Trophoblast cell (in vitro differentiated cells and primary cell): ENCODE measurements at regions not wholly inside any gene's neighbourhood (a gene's known extent, or its start where the extent isn't known, plus 50 kb on each side); places are given as distances from the start of the nearest gene placed in this dataset.

ENCODE experiments used
- DNase-seq, 2 donors: peaks; one replicate each; pipeline ENCODE4 v3.0.0-alpha.2; 2016
- H2AFZ ChIP-seq: 2 replicates; pipeline ENCODE4 v1.6.1; 2013; ENCODE audit warnings: low read length, moderate library complexity, mild to moderate bottlenecking; ENCODE audit not compliant: insufficient read depth, poor library complexity
- H2AK5ac ChIP-seq: 2 replicates; pipeline ENCODE4 v1.6.1; 2013; ENCODE audit warnings: mild to moderate bottlenecking, low read length
- H2BK120ac ChIP-seq: 2 replicates; pipeline ENCODE4 v1.6.1; 2013; ENCODE audit warnings: low read length, mild to moderate bottlenecking, moderate library complexity; ENCODE audit not compliant: insufficient read depth, poor library complexity
- H2BK12ac ChIP-seq: 2 replicates; pipeline ENCODE4 v1.6.1; 2013; ENCODE audit warnings: mild to moderate bottlenecking, low read length, moderate library complexity
- H2BK5ac ChIP-seq: 2 replicates; pipeline ENCODE4 v1.6.1; 2013; ENCODE audit warnings: low read length, low read depth, moderate library complexity, mild to moderate bottlenecking; ENCODE audit not compliant: poor library complexity
- H3K14ac ChIP-seq: 2 replicates; pipeline ENCODE4 v1.6.1; 2013; ENCODE audit warnings: mild to moderate bottlenecking, low read length
- H3K18ac ChIP-seq: 2 replicates; pipeline ENCODE4 v1.6.1; 2013; ENCODE audit warnings: mild to moderate bottlenecking, low read length
- H3K23ac ChIP-seq: 2 replicates; pipeline ENCODE4 v1.6.1; 2013; ENCODE audit warnings: low read length
- H3K27ac ChIP-seq: 2 replicates; pipeline ENCODE4 v1.5.1; 2013; ENCODE audit warnings: low read depth, mild to moderate bottlenecking, inconsistent platforms, low read length, moderate library complexity
- H3K27me3 ChIP-seq: 2 replicates; pipeline ENCODE4 v1.6.1; 2013; ENCODE audit warnings: inconsistent platforms, mild to moderate bottlenecking, low read length, moderate library complexity; ENCODE audit not compliant: insufficient read depth
- H3K36me3 ChIP-seq, 2 experiments: 1 replicate in 1 of 2; 2 replicates in 1 of 2; pipeline ENCODE4 v1.6.1; 2013; ENCODE audit warnings: low read length in 2 of 2, mild to moderate bottlenecking in 2 of 2, moderate library complexity in 1 of 2; ENCODE audit not compliant: insufficient read depth in 2 of 2, control insufficient read depth in 1 of 2
- H3K4ac ChIP-seq: 2 replicates; pipeline ENCODE4 v1.6.1; 2013; ENCODE audit warnings: low read depth, mild to moderate bottlenecking, low read length, moderate library complexity
- H3K4me1 ChIP-seq, 2 experiments: 1 replicate in 1 of 2; 2 replicates in 1 of 2; pipeline ENCODE4 v1.6.1; 2013; ENCODE audit warnings: low read length in 2 of 2, mild to moderate bottlenecking in 2 of 2, moderate library complexity in 1 of 2; ENCODE audit not compliant: insufficient read depth in 2 of 2, control insufficient read depth in 1 of 2
- H3K4me2 ChIP-seq: 2 replicates; pipeline ENCODE4 v1.6.1; 2013; ENCODE audit warnings: inconsistent platforms, mild to moderate bottlenecking, low read length, moderate library complexity
- H3K4me3 ChIP-seq: 2 replicates; pipeline ENCODE4 v1.5.1; 2013; ENCODE audit warnings: mild to moderate bottlenecking, low read depth, low read length, inconsistent platforms
- H3K79me1 ChIP-seq: one replicate; pipeline ENCODE4 v1.6.1; 2013; ENCODE audit warnings: low read length
- H3K79me2 ChIP-seq: 2 replicates; pipeline ENCODE4 v1.6.1; 2013; ENCODE audit warnings: low read length, mild to moderate bottlenecking; ENCODE audit not compliant: control insufficient read depth, insufficient read depth, poor library complexity
- H3K9ac ChIP-seq: 2 replicates; pipeline ENCODE4 v1.6.1; 2013; ENCODE audit warnings: mild to moderate bottlenecking, low read length
- H3K9me3 ChIP-seq: 2 replicates; pipeline ENCODE4 v1.6.1; 2013; ENCODE audit warnings: low read depth, mild to moderate bottlenecking, control low read depth, inconsistent platforms, low read length; ENCODE audit not compliant: insufficient read depth
- H4K12ac ChIP-seq: 2 replicates; pipeline ENCODE4 v1.6.1; 2013; ENCODE audit warnings: low read depth, mild to moderate bottlenecking, low read length, moderate library complexity
- H4K8ac ChIP-seq: 2 replicates; pipeline ENCODE4 v1.6.1; 2013; ENCODE audit warnings: low read depth, mild to moderate bottlenecking, low read length, moderate library complexity
- H4K91ac ChIP-seq: one replicate; pipeline ENCODE4 v1.6.1; 2013; ENCODE audit warnings: low read depth, mild to moderate bottlenecking, low read length, moderate library complexity
- WGBS: extraction: QIAGEN DNeasy Blood & Tissue Kit; methylation state at CpG from one replicate; pipeline ENCODE4 v1.1.7; 2013; ENCODE audit warnings: missing lambda C conversion rate; ENCODE audit not compliant: insufficient read length, insufficient coverage; ENCODE audit errors: extremely low coverage; 5-methylcytosine and 5-hydroxymethylcytosine counted together

DNA sequence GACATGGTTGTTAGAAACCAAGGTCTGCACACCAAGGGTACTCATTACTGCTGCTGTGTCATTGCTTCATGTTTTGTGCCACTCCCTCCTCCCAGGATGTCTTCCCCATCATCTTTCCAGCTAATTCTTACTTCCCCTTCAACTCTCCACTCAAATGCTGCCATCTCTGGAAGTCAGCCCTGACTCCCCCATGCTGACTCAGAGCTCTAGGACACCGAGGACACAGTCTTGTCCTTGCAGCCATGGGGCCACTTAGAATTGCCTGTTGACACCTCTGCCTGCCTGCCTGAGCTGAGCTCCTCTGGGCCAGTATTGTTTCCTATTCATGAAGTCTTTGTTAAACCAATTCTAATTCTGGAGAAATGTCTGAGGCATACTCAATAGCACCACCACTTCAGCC, 100.2 kb downstream of the GYPC start:
- H3K27ac ChIP-seq: no peak overlapping the region
- H4K12ac ChIP-seq: no peak overlapping the region
- no peak overlapping the region for H2AK5ac ChIP-seq
- WGBS: no CpG with 5 or more reads among the region's 1 CpG
- no peak overlapping the region for H2BK12ac ChIP-seq
- H2BK120ac ChIP-seq: no peak overlapping the region
- H3K27me3 ChIP-seq: no peaks in the 10 kb centered on the region
- no peak overlapping the region for H3K9ac ChIP-seq
- no peak overlapping the region for H4K8ac ChIP-seq
- H3K14ac ChIP-seq: no peak overlapping the region
- no peak overlapping the region for H4K91ac ChIP-seq
- H3K79me2 ChIP-seq: no peaks in the 10 kb centered on the region
- H3K79me1 ChIP-seq: no peaks in the 10 kb centered on the region
- H3K18ac ChIP-seq: no peak overlapping the region
- H3K4me2 ChIP-seq: no peak overlapping the region
- H3K23ac ChIP-seq: no peak overlapping the region
- H2AFZ ChIP-seq: no peak overlapping the region
- no peak overlapping the region for H3K4ac ChIP-seq
- no peaks in the 10 kb centered on the region for H3K4me1 ChIP-seq
- no peaks in the 10 kb centered on the region for H3K36me3 ChIP-seq
- DNase-seq: no peak
- H3K9me3 ChIP-seq: peaks cover 4% of the 10 kb centered on the region
- no peak overlapping the region for H3K4me3 ChIP-seq
- H2BK5ac ChIP-seq: no peak overlapping the region

DNA sequence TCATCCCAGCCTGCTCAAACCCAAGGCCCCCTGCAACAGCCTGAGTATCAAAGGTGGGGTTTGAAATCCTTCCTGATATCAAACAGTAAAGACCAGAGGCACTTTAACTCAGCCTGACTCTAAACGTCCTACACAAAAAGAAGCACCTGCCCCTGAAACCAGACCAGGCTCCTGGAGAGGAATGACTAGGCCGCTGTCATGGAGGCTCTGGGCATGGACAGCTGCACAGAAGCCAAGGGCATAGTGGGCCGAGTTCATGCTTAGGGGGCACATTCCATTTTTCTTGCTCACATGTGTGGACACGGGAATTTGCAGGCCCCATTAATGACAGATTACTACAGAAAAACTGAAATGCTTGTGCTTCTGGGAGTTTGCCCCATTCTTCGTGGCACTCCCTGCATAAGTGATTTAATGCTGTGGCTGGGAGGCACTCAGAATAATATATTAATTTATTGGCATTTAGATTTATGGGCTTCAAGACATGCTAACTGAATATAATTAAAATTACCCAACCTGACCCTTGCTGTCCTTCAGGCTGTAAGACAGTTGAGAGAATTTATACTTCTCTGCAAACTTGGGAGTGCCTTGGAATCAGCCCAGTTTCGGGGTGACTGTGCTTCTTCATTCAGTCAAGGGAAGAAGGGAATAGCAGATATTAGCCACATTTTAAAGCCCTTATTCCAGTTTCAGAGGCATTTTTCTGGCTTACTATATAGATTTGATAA, 105.5 kb downstream of the GYPC start:
- no peak overlapping the region for H3K9ac ChIP-seq
- no peak overlapping the region for H4K8ac ChIP-seq
- WGBS: no CpG with 5 or more reads among the region's 6 CpGs
- H3K18ac ChIP-seq: no peak overlapping the region
- H2AFZ ChIP-seq: no peak overlapping the region
- H3K27me3 ChIP-seq: no peaks in the 10 kb centered on the region
- no peak overlapping the region for H3K14ac ChIP-seq
- H3K79me2 ChIP-seq: no peaks in the 10 kb centered on the region
- H3K36me3 ChIP-seq: no peaks in the 10 kb centered on the region
- no peak overlapping the region for H3K4ac ChIP-seq
- no peak overlapping the region for H2BK12ac ChIP-seq
- H3K79me1 ChIP-seq: no peaks in the 10 kb centered on the region
- no peak for DNase-seq
- no peak overlapping the region for H4K91ac ChIP-seq
- no peak overlapping the region for H3K4me2 ChIP-seq
- no peak overlapping the region for H3K27ac ChIP-seq
- H3K23ac ChIP-seq: no peak overlapping the region
- no peak overlapping the region for H2AK5ac ChIP-seq
- no peak overlapping the region for H2BK5ac ChIP-seq
- H2BK120ac ChIP-seq: no peak overlapping the region
- H3K4me1 ChIP-seq: no peaks in the 10 kb centered on the region
- no peak overlapping the region for H3K4me3 ChIP-seq
- H4K12ac ChIP-seq: no peak overlapping the region
- H3K9me3 ChIP-seq: no peaks in the 10 kb centered on the region

DNA sequence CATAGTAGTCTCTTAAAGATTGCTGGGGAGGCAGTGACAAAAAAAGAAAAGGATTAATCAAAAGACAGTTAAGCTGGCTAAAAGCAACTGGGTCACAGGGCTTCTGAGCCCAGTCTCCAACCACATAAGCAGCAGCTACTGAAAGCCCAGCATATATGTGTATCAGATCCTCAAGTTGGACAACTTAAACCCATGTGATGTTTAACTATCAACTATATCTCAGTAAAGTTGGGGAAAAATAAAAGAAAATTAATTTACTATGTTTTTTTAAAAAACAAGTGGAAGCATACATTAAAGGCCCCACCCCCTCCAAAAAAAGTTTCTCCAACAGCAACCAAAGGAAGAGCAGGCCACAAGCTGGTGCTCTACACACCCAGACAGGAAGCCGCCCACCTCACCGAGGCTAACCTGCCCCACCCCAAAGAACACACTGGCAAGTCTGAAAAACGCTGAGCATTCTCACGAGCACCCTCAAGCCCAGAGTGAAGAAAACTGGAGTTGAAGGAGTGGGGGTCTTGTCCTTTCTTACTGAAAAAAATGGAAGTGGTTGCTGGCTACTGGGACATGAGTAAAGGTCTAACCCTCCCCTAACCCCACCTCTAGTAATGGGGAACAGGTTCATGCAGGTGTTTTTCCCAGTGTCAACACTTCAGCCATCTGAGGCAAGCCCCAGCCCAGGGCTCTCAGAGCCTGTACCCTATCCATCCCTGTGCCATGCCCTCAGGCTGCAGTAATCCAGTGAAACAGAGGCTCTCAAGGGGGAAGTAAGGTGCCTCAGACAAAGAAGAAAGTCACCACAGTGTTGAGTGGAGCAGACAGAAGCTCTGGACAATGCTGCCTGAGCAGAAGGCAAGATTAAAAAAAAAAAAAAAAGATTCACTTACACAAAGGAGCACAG, 106.3 kb downstream of the GYPC start:
- DNase-seq: no peak
- no peaks in the 10 kb centered on the region for H3K4me1 ChIP-seq
- no peak overlapping the region for H3K4ac ChIP-seq
- H3K18ac ChIP-seq: no peak overlapping the region
- H4K8ac ChIP-seq: no peak overlapping the region
- H2AFZ ChIP-seq: no peak overlapping the region
- no peak overlapping the region for H3K4me3 ChIP-seq
- H4K12ac ChIP-seq: no peak overlapping the region
- no peaks in the 10 kb centered on the region for H3K9me3 ChIP-seq
- WGBS: no CpG with 5 or more reads among the region's 4 CpGs
- no peak overlapping the region for H4K91ac ChIP-seq
- no peaks in the 10 kb centered on the region for H3K36me3 ChIP-seq
- H3K14ac ChIP-seq: no peak overlapping the region
- H3K23ac ChIP-seq: no peak overlapping the region
- H3K79me2 ChIP-seq: no peaks in the 10 kb centered on the region
- H2BK120ac ChIP-seq: no peak overlapping the region
- no peak overlapping the region for H2AK5ac ChIP-seq
- H2BK12ac ChIP-seq: no peak overlapping the region
- no peak overlapping the region for H3K9ac ChIP-seq
- no peaks in the 10 kb centered on the region for H3K27me3 ChIP-seq
- H3K27ac ChIP-seq: no peak overlapping the region
- no peak overlapping the region for H3K4me2 ChIP-seq
- no peak overlapping the region for H2BK5ac ChIP-seq
- no peaks in the 10 kb centered on the region for H3K79me1 ChIP-seq

DNA sequence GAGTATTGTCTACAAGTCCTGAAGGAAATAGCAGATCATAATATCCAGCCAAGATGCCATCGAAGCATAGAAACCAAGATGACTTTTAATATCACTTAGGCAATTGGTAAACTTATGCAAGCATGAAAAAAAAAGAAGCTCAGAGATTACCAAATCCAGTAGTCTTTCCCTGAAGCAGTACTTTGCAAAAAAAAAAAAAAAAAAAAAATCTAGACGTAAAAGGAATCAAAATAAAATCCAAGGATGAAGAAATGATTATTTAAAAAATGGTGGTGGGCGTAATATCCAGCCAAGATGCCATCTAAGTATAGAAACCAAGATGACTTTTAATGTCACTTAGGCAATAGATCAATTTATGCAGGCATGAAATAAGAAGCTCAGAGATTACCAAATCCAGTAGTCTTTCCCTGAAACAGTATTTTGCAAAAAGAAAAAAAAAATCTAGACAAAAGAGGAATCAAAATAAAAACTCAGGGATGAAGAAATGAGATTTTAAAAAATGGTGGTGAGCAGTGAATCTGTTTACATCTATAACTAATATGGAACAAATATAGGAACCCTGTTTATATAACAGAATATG, 108.8 kb downstream of the GYPC start:
- Histone ChIP-seq H4K8ac (no peak overlapping the region), H4K91ac (no peak overlapping the region), H3K9ac (no peak overlapping the region), H3K23ac (no peak overlapping the region), H3K36me3 (no peaks in the 10 kb centered on the region), H3K79me1 (no peaks in the 10 kb centered on the region), H2AFZ (no peak overlapping the region), H2BK120ac (no peak overlapping the region), H2BK12ac (no peak overlapping the region), H3K27ac (no peak overlapping the region), H3K4me3 (no peak overlapping the region), H3K18ac (no peak overlapping the region), H3K4me1 (no peaks in the 10 kb centered on the region), H3K4me2 (no peak overlapping the region), H3K4ac (no peak overlapping the region), H3K14ac (no peak overlapping the region), H2AK5ac (no peak overlapping the region), H2BK5ac (no peak overlapping the region), H3K9me3 (no peaks in the 10 kb centered on the region), H3K27me3 (no peaks in the 10 kb centered on the region), H4K12ac (no peak overlapping the region), H3K79me2 (no peaks in the 10 kb centered on the region)
- no CpG with 5 or more reads among the region's 3 CpGs for WGBS
- no peak for DNase-seq
